ENCODE measurements at regions not wholly inside any gene's neighbourhood (a gene's known extent, or its start where the extent isn't known, plus 50 kb on each side); places are given as distances from the start of the nearest gene placed in this dataset.

GRCh38 chr4:145346081-145346480 is 135.6 kb upstream of the SMAD1 start:
- no peak for FAIRE-seq

GRCh38 chr4:145345401-145345800 is 136.3 kb upstream of the SMAD1 start:
- no peak for FAIRE-seq

- no peak for FAIRE-seq
These were observed 140.3 kb upstream of the SMAD1 start for GRCh38 chr4:145341381-145341780.

DNA sequence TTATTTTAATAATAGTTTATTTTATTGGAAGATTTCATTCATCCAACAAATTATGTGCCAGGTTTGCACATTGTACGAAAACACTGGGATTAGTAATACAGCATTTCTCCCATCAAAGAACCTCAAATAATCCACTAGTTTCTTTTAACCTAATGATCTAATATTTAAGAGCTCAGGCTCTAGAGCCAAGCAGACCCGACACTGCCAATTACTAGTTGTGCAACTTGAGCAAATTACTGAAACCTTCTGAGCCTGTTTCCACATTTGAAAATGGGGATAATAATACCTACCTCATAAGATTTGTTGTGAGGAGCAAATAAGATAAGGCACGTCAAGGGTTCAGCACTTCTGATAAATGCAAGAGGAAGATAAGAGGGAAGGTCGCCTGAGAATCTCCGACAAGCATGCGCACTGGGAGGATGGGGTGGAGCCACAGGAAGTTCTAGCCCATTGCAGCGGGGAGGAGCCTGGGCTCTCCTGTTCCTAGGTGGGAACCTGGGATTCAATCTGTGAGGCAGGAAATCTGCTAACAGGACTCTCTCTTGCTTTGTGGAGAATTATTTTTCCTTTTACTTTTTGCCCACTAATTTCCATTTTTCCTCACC is 141.5 kb upstream of the SMAD1 start:
- no peak for FAIRE-seq

DNA sequence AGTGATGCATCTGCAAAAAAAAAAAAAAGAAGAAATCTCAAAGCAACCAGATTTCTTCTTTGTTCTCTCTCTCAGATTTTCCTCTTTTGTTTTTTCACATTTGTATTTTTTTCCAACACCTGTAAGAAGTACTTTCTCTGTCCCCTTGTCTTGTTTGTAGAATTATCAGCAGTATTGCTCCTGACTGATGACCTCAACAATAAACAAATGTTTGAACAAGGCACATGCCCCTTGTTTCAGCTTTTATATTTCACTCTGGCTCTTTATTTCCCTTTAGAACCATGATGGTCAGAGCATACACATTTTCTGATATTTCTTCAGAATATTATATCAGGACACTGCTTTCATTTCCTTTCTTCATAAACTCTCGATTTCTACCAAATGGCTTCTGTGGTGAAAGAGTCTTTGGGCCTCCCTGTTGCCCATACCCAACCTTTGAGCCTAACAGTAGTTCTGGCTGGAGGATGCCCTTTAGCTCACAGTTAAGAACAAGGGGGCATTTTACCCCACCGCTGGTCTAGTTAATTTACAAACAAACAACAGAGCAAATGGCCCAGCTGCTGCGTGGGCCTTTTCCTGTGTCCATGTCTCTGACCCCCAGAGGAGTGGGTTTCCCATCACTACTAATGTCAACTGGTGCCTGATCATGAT is 142.5 kb upstream of the SMAD1 start:
- FAIRE-seq, result no peak

DNA sequence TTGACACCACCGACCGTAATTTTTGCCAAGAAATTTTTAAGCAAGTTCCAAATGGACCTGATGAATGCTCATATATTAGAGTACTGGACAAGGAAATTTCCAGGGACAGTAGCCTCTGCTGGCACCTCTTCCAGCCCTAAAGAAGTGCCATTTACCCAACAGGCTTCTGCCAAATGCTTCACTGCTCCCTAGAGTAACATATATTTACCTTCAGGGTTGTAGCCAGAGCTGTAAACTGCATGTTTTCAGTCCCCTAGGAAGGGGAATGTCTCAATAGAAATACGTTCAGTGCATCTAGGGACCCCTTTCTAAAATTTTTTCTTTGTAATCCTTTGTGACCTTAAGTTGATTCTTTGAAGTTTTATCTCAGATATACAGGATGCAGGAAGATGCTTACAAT is 143.1 kb upstream of the SMAD1 start:
- no peak for FAIRE-seq

DNA sequence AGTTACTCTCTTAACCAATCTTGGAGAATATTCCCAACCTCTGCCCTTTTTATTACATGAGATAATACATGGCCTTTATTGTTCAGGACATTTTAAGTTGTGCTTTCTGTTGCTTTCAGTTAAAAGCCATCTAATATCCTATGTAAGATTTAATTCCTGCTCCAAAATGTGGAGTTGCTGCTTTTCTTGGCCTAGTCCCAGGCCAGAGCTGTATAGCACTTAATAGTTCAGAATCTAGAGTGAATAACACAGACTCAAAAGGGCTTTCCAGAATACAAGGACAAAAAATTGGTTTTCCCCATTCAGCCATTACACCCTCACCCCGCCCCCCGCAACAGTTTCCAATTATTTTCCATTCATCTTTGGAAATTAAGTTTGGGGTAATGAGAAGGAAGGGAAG is 144.3 kb upstream of the SMAD1 start:
- FAIRE-seq, result no peak

GRCh38 chr4:145333786-145334185 is 147.9 kb upstream of the SMAD1 start:
- FAIRE-seq, result no peak

DNA sequence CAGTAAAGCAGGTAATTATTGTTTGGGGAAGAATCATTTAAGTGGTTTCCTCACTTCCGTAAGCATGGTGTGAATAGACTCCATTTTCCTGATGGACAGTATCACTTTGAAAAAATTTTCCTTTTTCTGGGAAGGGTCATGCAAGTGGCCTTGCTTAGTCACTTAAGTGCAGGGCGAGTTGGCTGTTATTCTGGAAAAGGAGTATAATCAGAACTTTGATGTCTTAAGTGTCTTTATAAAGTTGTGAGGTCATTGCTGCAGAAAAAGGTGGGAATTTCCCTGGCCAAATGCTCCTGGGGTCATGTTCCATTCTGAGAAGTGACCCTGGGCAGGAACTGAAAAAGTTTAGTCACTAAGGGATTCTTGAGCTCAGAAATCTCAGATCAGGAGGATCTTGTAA is 146.1 kb upstream of the OTUD4 start:
- no peak for FAIRE-seq

DNA sequence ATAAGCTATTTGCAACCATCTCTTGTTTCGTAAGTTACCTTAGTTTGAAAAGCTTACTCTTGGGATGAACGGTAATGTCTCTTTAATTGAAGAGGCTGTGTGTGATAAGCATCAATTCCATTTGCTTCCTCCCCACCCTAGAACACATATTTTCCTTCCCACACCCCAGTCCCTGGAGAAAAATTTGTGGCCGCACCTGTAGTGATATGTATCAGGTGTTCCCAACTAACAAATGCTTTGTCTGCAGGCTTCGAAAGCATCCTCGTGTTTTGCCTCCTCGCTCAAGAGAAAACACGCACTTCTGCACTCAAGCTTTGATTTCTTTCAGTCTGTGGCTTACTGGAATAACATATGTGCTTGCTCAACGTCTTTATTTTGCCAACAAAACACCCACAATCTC is 143.8 kb upstream of the OTUD4 start:
- no peak for FAIRE-seq

- no peak for FAIRE-seq
These were observed 139.9 kb upstream of the OTUD4 start for GRCh38 chr4:145320294-145320693.

- no peak for FAIRE-seq
These were observed 139.4 kb upstream of the OTUD4 start for GRCh38 chr4:145319751-145320150.

DNA sequence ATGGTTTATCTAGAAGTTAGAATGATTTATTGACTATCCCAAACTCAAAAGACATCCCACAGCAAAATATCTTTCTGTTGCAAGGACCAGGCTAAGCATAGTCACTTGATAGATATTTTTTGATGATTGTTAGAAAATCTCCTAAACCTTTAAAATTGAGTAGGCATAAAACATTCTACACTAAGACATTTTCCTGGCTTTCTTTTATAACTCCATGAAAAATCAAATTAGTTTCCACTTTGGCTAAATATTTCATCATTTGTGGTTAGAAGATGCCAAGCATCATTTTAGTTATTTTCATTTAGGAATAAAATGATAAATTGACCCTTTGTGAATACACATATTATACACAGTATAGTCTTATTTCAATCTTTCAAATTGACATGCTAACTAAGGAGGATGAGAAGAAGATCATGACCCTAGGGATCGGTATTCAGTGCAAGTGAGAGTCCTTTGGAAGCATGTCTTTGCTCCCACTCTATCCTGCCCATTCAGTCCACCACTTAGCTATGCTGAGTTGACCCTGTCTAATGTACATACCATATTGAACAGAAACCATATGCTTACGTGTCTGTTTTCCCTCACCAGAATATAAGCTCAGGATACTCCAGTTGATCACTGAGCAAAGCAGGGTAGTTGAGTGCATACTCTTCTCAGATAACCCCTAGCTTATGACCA is 136.6 kb upstream of the OTUD4 start:
- FAIRE-seq, result no peak

GRCh38 chr4:145315811-145316225 is 135.4 kb upstream of the OTUD4 start:
- no peak for FAIRE-seq

DNA sequence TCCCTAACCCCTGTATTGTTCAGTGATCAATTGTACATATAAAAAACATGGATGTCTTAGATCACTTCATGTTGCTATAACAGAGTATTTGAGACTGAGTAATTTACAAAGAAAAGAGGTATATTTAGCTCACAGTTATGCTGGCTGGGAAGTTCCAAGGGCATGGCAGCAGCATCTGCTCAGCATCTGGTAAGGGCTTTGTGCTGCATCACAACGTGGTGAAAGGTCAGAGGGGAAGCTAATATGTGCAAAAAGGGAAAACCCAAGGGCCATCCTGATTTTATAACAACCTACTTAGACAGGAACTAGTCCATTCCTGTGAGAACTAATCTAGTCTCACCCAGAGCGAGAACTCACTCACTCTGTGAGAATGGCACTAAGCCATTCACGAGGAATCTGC is 128.2 kb upstream of the OTUD4 start:
- FAIRE-seq, result no peak

DNA sequence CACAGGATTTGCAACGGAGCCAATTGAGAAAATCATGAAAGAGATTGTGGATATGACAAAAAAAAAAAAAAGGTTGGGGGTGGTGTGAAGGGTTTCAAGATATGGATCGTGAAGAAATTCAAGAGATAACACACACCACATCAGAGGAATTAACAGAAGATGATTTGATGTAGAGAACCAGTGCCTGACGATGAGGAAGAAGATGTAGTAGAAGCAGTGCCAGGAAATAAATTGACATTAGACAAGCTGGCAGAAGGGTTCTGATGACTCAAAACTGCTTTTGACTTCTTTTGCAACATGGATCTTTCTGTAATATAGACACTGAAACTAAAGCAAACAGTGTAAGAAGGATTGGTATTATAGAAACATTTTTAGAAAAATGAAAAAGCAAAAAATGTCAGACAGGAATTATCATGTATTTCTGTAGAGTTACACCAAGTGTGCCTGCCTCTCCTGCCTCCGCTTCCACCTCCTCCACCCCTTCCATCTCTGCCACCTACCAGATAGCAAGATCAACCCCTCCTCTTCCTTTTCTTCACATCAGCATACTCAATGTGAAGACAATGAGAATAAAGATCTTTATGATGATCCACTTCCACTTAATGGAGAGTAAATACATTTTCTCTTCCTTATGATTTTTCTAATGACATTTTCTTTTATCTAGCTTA is 127.5 kb upstream of the OTUD4 start:
- FAIRE-seq, result no peak

- FAIRE-seq, result no peak
These were observed 126.7 kb upstream of the OTUD4 start for GRCh38 chr4:145307120-145307519.

GRCh38 chr4:145302725-145303124 is 122.3 kb upstream of the OTUD4 start:
- FAIRE-seq, result no peak

GRCh38 chr4:145301386-145302080 is 121.1 kb upstream of the OTUD4 start:
- FAIRE-seq, result no peak

GRCh38 chr4:145299380-145300076 is 119.1 kb upstream of the OTUD4 start:
- no peak for FAIRE-seq

DNA sequence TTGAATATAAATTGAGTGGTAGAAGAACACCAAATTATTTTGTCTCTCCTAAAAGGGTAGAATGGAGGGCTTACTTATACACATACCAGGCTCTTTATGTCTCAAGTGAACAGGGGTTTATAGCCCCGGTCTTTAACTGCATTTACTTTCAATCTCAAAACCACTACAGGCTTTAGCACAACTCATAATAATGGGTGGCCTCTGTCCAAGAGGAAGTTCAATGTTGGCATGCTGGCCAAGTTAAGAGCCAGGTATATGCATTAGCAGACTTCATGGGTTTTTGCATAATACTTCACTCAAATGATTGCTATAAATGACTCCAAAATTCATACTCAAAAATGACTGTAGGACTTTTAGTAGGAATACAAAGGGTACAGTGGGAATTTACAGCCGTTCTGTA is 118.5 kb upstream of the OTUD4 start:
- FAIRE-seq, result no peak

- FAIRE-seq, result no peak
These were observed 117.2 kb upstream of the OTUD4 start for GRCh38 chr4:145297556-145297955.

- FAIRE-seq, result no peak
These were observed 115.2 kb upstream of the OTUD4 start for GRCh38 chr4:145295547-145295946.

Measured in colon (tissue), 2 donors.